ENCODE measurements at regions not wholly inside any gene's neighbourhood (a gene's known extent, or its start where the extent isn't known, plus 50 kb on each side); places are given as distances from the start of the nearest gene placed in this dataset.
"Not testable (repeated sequence)": the region's sequence is repeated elsewhere in the genome, so short reads cannot be mapped to it uniquely, and the experiment has no call there.

DNA sequence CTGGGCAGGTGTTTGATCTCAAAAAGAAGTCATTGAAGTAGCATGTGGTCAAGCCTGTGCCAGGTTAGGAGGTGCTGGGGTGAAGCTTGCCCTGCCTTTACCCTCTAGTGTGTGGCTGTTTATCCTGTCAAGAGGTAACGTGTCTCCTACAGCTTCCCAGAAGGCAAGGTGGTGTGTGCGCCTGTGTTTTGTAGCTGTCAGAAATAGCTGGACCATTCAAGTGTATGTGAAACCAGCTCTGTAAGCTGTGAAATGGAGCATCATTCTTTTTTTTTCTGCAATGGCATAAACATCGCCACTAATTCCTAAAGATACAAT, 155.1 kb downstream of the BCL2L11 start:
- H3K27ac ChIP-seq; H3K36me3 ChIP-seq (ENCODE audit: low read depth, missing control alignments); intact Hi-C loops (cut with DNase I; ENCODE audit: low total_unique reads); H3K27me3 ChIP-seq; DNase-seq; H3K9me3 ChIP-seq; H3K4me3 ChIP-seq; H3K4me1 ChIP-seq: not testable (repeated sequence)
- WGBS, 2 donors: 88 to 90% methylated on average over 2 of the region's 3 CpGs

DNA sequence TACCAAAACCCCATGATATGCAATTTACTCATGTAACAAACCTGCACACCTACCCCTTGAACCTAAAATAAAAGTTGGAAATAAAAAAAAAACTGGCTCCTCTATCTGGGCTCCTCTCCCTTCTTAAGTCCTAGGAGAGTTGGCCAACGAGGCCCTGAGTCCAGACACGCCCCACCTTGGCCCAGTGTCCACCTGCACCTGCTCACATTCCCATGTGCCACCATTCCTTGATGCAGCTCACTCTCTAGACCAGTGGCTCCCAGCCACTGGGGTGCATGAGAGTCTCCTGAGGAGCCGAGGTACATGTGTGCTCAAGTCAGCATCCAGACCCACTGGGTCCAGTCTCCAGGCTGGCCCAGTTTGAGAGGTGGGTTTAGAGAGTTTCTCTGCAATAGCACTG, 157.4 kb downstream of the BCL2L11 start:
- H3K4me1 ChIP-seq; DNase-seq; H3K27me3 ChIP-seq; H3K36me3 ChIP-seq (ENCODE audit: low read depth, missing control alignments); intact Hi-C loops (cut with DNase I; ENCODE audit: low total_unique reads); H3K4me3 ChIP-seq; H3K27ac ChIP-seq; H3K9me3 ChIP-seq: not testable (repeated sequence)
- 100% methylated on average over 2 of the region's 3 CpGs; no CpG with 5 or more reads in 1 of the 2 donors for WGBS, 2 donors

GRCh38 chr2:111280709-111281286, 160.1 kb downstream of the BCL2L11 start:
- H3K36me3 ChIP-seq (ENCODE audit: low read depth, missing control alignments); H3K27ac ChIP-seq; H3K4me3 ChIP-seq; H3K9me3 ChIP-seq; intact Hi-C loops (cut with DNase I; ENCODE audit: low total_unique reads); DNase-seq; H3K27me3 ChIP-seq; H3K4me1 ChIP-seq: not testable (repeated sequence)
- 93 to 100% methylated on average over 1 to 3 of the region's 6 CpGs for WGBS, 2 donors

- H3K27me3 ChIP-seq; H3K36me3 ChIP-seq (ENCODE audit: low read depth, missing control alignments); H3K9me3 ChIP-seq; DNase-seq; H3K4me1 ChIP-seq; H3K4me3 ChIP-seq; intact Hi-C loops (cut with DNase I; ENCODE audit: low total_unique reads); H3K27ac ChIP-seq: not testable (repeated sequence)
- no CpG with 5 or more reads among the region's 5 CpGs for WGBS, 2 donors
These were observed 161.4 kb downstream of the BCL2L11 start for GRCh38 chr2:111282162-111282561.

GRCh38 chr2:111287646-111288568, 167.2 kb downstream of the BCL2L11 start:
- H3K27ac ChIP-seq; H3K4me3 ChIP-seq; H3K9me3 ChIP-seq; H3K36me3 ChIP-seq (ENCODE audit: low read depth, missing control alignments); H3K4me1 ChIP-seq; DNase-seq; intact Hi-C loops (cut with DNase I; ENCODE audit: low total_unique reads); H3K27me3 ChIP-seq: not testable (repeated sequence)
- 61 to 72% methylated on average over 6 of the region's 9 CpGs for WGBS, 2 donors

GRCh38 chr2:111290370-111290769, 169.7 kb downstream of the BCL2L11 start:
- H3K27me3 ChIP-seq; H3K27ac ChIP-seq; intact Hi-C loops (cut with DNase I; ENCODE audit: low total_unique reads); H3K4me1 ChIP-seq; DNase-seq; H3K36me3 ChIP-seq (ENCODE audit: low read depth, missing control alignments); H3K4me3 ChIP-seq; H3K9me3 ChIP-seq: not testable (repeated sequence)
- WGBS, 2 donors: 92 to 96% methylated on average over 10 of the region's 11 CpGs

DNA sequence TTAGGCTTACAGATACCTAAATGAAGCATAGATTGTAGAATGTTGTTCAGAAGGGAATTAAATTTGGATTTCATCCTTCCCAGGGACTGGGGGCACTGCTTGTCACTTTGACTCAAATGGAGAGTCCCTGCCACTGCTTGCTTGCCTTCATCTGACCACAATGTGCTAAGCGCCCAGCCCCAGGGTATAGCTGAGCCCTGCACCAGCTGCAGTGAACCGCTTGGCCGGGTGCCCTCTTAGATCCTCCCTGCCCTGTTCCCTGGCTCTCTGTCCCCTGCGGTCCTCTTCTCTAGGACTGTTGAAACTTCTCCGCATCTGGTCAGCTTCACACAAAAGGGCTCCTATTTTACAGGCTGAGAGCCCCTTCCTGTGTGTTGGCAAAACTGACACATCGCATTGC, 170.9 kb downstream of the BCL2L11 start:
- DNase-seq; H3K27me3 ChIP-seq; H3K9me3 ChIP-seq; H3K27ac ChIP-seq; intact Hi-C loops (cut with DNase I; ENCODE audit: low total_unique reads); H3K4me1 ChIP-seq; H3K36me3 ChIP-seq (ENCODE audit: low read depth, missing control alignments); H3K4me3 ChIP-seq: not testable (repeated sequence)
- WGBS, 2 donors: 50 to 79% methylated on average over 2 to 5 of the region's 6 CpGs

DNA sequence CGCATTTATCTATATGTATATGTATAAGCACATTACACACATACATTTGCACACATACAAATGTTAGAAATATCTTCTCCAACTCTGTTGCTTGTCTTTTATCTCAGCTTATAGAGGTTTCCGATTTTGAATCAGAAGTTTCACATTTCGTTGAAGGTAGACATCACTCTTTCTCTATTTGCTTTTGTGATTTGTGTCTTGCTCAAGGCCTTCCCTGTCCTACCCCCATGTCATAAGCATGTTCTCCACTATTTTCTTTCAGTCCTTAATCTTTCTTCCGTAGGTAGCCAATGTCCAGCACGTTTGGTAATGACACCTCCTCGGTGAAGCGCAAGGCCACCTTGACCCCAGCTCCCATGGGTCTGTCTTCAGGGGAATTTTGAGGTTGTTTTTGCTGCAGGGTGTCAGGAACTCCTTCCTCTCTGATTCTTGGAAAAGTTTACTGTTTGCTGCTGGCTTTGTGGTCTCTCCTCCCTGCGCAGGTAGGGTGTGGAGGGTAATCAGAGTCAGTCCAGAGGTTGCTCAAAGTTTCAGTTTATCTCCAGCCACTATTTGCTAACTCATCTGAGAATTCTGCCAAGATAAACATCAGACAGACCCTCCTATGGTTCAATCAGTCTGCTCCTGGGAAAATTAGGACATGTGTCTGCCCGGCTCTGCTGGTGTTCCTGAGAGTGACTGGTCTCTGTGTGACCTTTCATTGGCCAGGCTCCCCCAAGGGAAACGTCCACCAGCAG, 171.7 kb downstream of the BCL2L11 start:
- H3K27ac ChIP-seq; DNase-seq; H3K9me3 ChIP-seq; H3K4me1 ChIP-seq; H3K36me3 ChIP-seq (ENCODE audit: low read depth, missing control alignments); H3K27me3 ChIP-seq; H3K4me3 ChIP-seq; intact Hi-C loops (cut with DNase I; ENCODE audit: low total_unique reads): not testable (repeated sequence)
- WGBS, 2 donors: 90 to 100% methylated on average over 1 to 8 of the region's 10 CpGs

DNA sequence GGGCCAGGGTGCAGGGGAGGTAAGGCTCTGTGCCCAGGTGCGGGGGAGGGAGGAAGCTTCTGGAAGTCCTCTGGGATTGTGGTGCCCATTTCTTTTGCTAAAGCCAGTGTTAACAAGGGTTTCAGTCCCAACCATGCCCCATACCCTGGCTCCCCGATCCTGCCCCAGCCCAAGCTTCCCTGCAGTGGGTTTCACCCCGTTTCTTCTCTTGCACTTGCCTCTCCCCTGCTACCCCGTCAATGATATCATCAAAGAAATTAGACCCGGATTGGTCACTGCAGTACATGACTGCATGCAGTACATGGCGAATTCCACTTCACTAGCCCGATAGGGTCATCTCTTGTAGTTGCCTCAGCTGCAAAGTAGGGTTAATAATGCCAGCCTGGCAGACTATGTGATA, 174.0 kb downstream of the BCL2L11 start:
- H3K4me3 ChIP-seq; H3K36me3 ChIP-seq (ENCODE audit: low read depth, missing control alignments); DNase-seq; intact Hi-C loops (cut with DNase I; ENCODE audit: low total_unique reads); H3K9me3 ChIP-seq; H3K27me3 ChIP-seq; H3K27ac ChIP-seq; H3K4me1 ChIP-seq: not testable (repeated sequence)
- no CpG with 5 or more reads among the region's 7 CpGs for WGBS, 2 donors

DNA sequence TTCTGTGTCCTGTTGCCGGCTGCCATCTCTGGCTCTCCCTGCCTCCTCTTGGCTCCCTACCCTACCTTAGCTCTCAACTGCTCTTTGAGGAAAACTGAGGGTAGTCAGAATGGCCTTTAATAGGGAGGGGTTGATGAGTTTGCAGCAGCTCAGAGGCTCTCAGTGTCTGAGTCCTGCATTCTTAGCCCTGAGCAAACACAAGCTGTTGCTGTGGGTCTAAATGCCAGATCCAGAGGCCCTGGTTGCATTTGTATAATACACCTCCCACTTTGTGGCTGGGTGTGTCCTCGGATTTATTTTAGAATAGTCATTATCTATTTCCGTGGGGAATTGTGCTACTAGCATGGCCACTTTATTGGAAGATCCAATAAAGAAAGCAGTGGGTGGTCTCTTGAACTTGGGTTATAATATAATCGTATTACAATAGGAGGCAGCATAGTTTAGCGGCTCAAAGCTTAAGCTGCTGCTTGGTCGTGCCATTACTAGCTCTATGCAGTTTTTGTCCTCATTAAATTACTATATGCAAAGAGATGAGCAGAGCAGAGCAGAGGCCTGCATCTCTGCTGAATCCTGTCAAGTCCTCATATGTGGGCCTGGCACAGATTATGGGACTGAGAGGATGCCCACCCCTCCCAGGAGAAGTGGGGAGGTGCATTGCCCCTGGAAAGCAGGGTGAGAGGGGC, 175.5 kb downstream of the BCL2L11 start:
- H3K9me3 ChIP-seq; intact Hi-C loops (cut with DNase I; ENCODE audit: low total_unique reads); H3K4me3 ChIP-seq; H3K36me3 ChIP-seq (ENCODE audit: low read depth, missing control alignments); H3K27me3 ChIP-seq; DNase-seq; H3K4me1 ChIP-seq; H3K27ac ChIP-seq: not testable (repeated sequence)
- WGBS, 2 donors: 66 to 80% methylated on average over 4 to 6 of the region's 6 CpGs

DNA sequence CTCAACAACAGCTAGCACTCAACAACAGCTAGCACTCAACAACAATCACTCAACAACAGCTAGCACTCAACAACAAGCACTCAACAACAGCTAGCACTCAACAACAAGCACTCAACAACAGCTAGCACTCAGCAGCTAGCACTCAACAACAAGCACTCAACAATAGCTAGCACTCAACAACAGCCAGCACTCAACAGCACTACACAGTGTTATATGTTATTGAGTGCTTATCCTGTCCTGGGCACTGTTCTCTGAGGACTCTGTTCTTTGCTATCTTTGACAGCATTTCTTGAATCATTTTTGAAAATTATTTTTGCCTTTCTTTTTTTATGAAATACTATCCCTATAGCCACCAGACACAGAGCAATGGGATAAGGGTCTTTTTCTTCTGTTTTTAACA, 176.4 kb downstream of the BCL2L11 start:
- H3K36me3 ChIP-seq (ENCODE audit: low read depth, missing control alignments); H3K27me3 ChIP-seq; intact Hi-C loops (cut with DNase I; ENCODE audit: low total_unique reads); H3K9me3 ChIP-seq; H3K4me1 ChIP-seq; H3K27ac ChIP-seq; H3K4me3 ChIP-seq; DNase-seq: not testable (repeated sequence)
